Sigmoid colon (tissue), 6 donors: ENCODE measurements at regions not wholly inside any gene's neighbourhood (a gene's known extent, or its start where the extent isn't known, plus 50 kb on each side); places are given as distances from the start of the nearest gene placed in this dataset.
"Not testable (repeated sequence)": the region's sequence is repeated elsewhere in the genome, so short reads cannot be mapped to it uniquely, and the experiment has no call there.

Experiments
- DNase-seq: peaks from one replicate; pipeline ENCODE4 v3.0.0-alpha.2; 2019
- H3K27ac ChIP-seq, 4 donors: fragments of 200-600 bp; sonication (generic); one replicate each; pipeline ENCODE4 v1.5.1; 2016 to 2019; ENCODE audit warnings: mild to moderate bottlenecking in 1 of 4
- H3K27me3 ChIP-seq, 3 donors: fragments of 200-600 bp; sonication (generic); one replicate each; pipeline ENCODE4 v1.5.1; 2019; ENCODE audit warnings: mild to moderate bottlenecking in 1 of 3
- H3K36me3 ChIP-seq, 4 donors: fragments of 200-600 bp; sonication (generic); one replicate each; pipeline ENCODE4 v1.5.1; 2016 to 2019
- H3K4me1 ChIP-seq, 4 donors: fragments of 200-600 bp; sonication (generic); one replicate each; pipeline ENCODE4 v1.5.1; 2017 to 2019
- H3K4me3 ChIP-seq, 4 donors: fragments of 200-600 bp; sonication (generic); one replicate each; pipeline ENCODE4 v1.5.1; 2017 to 2019; ENCODE audit warnings: mild to moderate bottlenecking in 2 of 4, moderate library complexity in 1 of 4
- H3K9me3 ChIP-seq, 4 donors: fragments of 200-600 bp in 3 of 4; sonication (generic) in 3 of 4; one replicate each; pipeline versions ENCODE4 v1.5.1 to v1.6.1; 2013 to 2019
- EP300 ChIP-seq, 4 donors: sonication (generic); formaldehyde crosslinking; IDR thresholded peaks; one replicate each; pipeline ENCODE4 v1.6.1; 2017; ENCODE audit warnings: antibody characterized with exemption in 4 of 4
- POLR2A ChIP-seq, 2 donors: fragments of 450-650 bp; IDR thresholded peaks; one replicate each; pipeline ENCODE4 v1.6.1; 2016; ENCODE audit warnings: antibody characterized with exemption in 2 of 2, mild to moderate bottlenecking in 2 of 2, moderate library complexity in 2 of 2
- POLR2AphosphoS5 ChIP-seq, 4 donors: sonication (generic); formaldehyde crosslinking; IDR thresholded peaks; one replicate each; pipeline ENCODE4 v1.6.1; 2017; ENCODE audit warnings: antibody characterized with exemption in 4 of 4
- WGBS, 2 donors: extraction: QIAGEN DNeasy Blood & Tissue Kit; methylation state at CpG; one replicate each; pipeline ENCODE4 v1.1.7; 2013; 5-methylcytosine and 5-hydroxymethylcytosine counted together
- intact Hi-C: fragments of 100-400 bp; cut with DNase I; formaldehyde crosslinking; loops from one replicate; pipeline ENCODE4 v1.15.1; 2023
- TF ChIP-seq, protein P1 (sequence below), 4 experiments: fragments of 450-650 bp in 3 of 4; fragments of 200-600 bp in 1 of 4; IDR thresholded peaks; one replicate each; pipeline ENCODE4 v1.5.1; 2016 to 2019; ENCODE audit warnings: antibody characterized with exemption in 4 of 4, mild to moderate bottlenecking in 3 of 4, moderate library complexity in 2 of 4
- donor health status: healthy with polysubstance abuse.
- donor health status: healthy.

DNA sequence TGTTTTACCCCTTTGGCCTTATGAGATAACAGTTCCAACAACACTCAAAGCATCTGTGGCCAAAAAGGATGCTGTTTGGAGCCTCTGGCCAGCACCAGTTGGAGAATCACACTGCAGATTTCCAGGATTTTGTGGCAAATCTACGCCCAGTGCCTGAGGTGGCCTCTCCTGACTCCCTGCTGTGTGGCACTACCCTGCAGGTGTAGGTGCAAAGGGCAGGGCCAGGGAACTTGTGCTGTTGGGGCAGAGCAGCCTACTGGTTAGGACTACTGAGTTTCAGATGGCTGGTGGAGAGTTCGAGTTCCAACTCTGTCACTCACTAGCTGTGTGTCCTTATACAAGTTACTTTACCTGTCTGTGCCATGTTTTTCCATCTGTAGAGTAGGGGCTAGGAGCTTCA lies 170.5 kb downstream of the PTPRU start:
- H3K27ac ChIP-seq = no peak overlapping the region
- H3K4me3 ChIP-seq = no peak overlapping the region
- H3K4me1 ChIP-seq = no peaks in the 10 kb centered on the region
- no peak for DNase-seq
- no peaks in the 10 kb centered on the region for H3K9me3 ChIP-seq
- no peaks in the 10 kb centered on the region for H3K36me3 ChIP-seq
- intact Hi-C loops = no loop called here
- 82 to 85% methylated on average over 2 of the region's 2 CpGs for WGBS, 2 donors
- TF ChIP-seq POLR2A (IDR thresholded peaks at IDR 0.05) = no peak
- TF ChIP-seq, protein P1, sequence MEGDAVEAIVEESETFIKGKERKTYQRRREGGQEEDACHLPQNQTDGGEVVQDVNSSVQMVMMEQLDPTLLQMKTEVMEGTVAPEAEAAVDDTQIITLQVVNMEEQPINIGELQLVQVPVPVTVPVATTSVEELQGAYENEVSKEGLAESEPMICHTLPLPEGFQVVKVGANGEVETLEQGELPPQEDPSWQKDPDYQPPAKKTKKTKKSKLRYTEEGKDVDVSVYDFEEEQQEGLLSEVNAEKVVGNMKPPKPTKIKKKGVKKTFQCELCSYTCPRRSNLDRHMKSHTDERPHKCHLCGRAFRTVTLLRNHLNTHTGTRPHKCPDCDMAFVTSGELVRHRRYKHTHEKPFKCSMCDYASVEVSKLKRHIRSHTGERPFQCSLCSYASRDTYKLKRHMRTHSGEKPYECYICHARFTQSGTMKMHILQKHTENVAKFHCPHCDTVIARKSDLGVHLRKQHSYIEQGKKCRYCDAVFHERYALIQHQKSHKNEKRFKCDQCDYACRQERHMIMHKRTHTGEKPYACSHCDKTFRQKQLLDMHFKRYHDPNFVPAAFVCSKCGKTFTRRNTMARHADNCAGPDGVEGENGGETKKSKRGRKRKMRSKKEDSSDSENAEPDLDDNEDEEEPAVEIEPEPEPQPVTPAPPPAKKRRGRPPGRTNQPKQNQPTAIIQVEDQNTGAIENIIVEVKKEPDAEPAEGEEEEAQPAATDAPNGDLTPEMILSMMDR (IDR thresholded peaks at IDR 0.05) = no peak
- no peak for TF ChIP-seq POLR2AphosphoS5 (IDR thresholded peaks at IDR 0.05)
- no peak for TF ChIP-seq EP300 (IDR thresholded peaks at IDR 0.05)
- peaks cover 0 to 9% (median 0%) of the 10 kb centered on the region in 3 donors for H3K27me3 ChIP-seq

DNA sequence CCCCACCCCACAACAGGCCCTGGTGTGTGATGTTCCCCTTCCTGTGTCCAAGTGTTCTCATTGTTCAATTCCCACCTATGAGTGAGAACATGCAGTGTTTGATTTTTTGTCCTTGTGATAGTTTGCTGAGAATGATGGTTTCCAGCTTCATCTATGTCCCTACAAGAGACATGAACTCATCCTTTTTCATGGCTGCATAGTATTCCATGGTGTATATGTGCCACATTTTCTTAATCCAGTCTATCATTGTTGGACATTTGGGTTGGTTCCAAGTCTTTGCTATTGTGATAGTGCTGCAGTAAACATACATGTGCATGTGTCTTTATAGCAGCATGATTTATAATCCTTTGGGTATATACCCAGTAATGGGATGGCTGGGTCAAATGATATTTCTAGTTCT lies 163.9 kb downstream of the PTPRU start:
- H3K27ac ChIP-seq, intact Hi-C loops, H3K4me1 ChIP-seq, DNase-seq, H3K27me3 ChIP-seq, H3K4me3 ChIP-seq, H3K9me3 ChIP-seq, H3K36me3 ChIP-seq: not testable (repeated sequence)

DNA sequence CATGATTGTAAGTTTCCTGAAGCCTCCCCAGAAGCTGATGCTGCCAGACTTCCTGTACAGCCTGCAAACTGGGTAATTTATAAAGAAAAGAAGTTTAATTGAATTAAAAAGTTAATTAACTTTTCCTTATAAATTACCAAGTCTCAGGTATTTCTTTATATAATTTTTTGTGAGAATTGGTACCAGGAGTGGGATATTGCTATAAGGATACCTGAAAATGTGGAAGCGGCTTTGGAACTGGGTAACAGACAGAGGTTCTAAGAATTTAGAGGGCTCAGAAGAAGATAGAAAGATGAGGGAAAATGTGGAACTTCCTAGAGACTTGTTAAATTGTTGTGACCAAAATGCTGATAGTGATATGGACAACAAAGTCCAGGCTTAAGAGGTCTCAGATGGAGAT lies 163.1 kb downstream of the PTPRU start:
- WGBS, 2 donors = 95 to 98% methylated on average over 1 of the region's 1 CpG
- no peaks in the 10 kb centered on the region for H3K36me3 ChIP-seq
- H3K9me3 ChIP-seq = peaks cover 0 to 6% (median 2%) of the 10 kb centered on the region in 4 donors
- DNase-seq = no peak
- no peak overlapping the region for H3K4me3 ChIP-seq
- no peak overlapping the region for H3K27ac ChIP-seq
- TF ChIP-seq, protein P1 (IDR thresholded peaks at IDR 0.05) = no peak
- TF ChIP-seq POLR2AphosphoS5 (IDR thresholded peaks at IDR 0.05) = no peak
- no peak for TF ChIP-seq EP300 (IDR thresholded peaks at IDR 0.05)
- TF ChIP-seq POLR2A (IDR thresholded peaks at IDR 0.05) = no peak
- intact Hi-C loops = no loop called here
- no peaks in the 10 kb centered on the region for H3K27me3 ChIP-seq
- H3K4me1 ChIP-seq = no peaks in the 10 kb centered on the region

DNA sequence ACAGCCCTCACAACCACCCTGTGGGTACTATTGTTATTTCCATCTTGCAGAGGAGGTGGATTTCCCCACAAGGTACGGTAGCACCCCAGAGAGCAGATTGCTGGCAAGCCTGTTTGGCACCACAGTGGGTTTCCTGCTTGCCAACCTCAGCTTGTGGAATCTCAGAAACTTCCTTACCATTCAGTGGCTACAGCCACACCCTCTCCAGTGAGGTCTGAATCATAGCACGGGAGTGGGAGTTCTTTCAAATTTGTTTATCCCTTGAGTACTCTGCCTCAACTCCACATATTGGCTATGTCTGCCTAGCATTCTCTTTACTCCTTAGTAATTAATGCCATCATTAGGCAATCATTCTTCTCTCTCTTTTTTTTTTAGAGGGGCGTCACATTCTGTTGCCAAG lies 162.1 kb downstream of the PTPRU start:
- Histone ChIP-seq H3K9me3 (peaks cover 0 to 6% (median 2%) of the 10 kb centered on the region in 4 donors), H3K27me3 (no peaks in the 10 kb centered on the region), H3K4me3 (no peak overlapping the region), H3K36me3 (no peaks in the 10 kb centered on the region), H3K27ac (no peak overlapping the region), H3K4me1 (no peaks in the 10 kb centered on the region)
- WGBS, 2 donors = 35 to 67% methylated on average over 3 of the region's 3 CpGs
- TF ChIP-seq EP300 (IDR thresholded peaks at IDR 0.05) (no peak), POLR2AphosphoS5 (IDR thresholded peaks at IDR 0.05) (no peak), POLR2A (IDR thresholded peaks at IDR 0.05) (no peak)
- TF ChIP-seq, protein P1 (IDR thresholded peaks at IDR 0.05) = no peak
- DNase-seq = no peak
- intact Hi-C loops = no loop called here

DNA sequence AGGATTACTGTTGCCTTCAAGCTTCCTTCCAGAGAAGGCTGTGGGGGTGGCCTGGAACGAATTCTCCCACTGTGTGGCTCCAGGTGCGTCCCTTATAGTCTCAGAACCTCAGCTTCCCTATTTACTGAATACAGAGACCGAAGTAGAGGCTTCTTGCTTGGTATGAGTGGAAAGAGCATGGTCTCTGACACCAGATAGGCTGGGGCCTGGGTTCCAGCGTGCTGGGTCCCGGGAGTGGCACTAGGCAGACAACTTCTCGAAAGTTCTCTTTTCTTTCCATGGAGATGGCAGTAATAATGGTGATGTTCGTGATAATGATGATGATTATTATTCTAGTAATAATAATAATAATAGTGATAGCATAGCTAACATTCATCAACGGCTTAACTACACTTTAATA lies 161.7 kb downstream of the PTPRU start:
- peaks cover 0 to 6% (median 2%) of the 10 kb centered on the region in 4 donors for H3K9me3 ChIP-seq
- H3K27me3 ChIP-seq = no peaks in the 10 kb centered on the region
- TF ChIP-seq POLR2AphosphoS5 (IDR thresholded peaks at IDR 0.05) (no peak), EP300 (IDR thresholded peaks at IDR 0.05) (no peak), POLR2A (IDR thresholded peaks at IDR 0.05) (no peak)
- TF ChIP-seq, protein P1 (IDR thresholded peaks at IDR 0.05) = no peak
- no peaks in the 10 kb centered on the region for H3K4me1 ChIP-seq
- WGBS, 2 donors = 74 to 87% methylated on average over 8 of the region's 8 CpGs
- no peak overlapping the region for H3K4me3 ChIP-seq
- no peaks in the 10 kb centered on the region for H3K36me3 ChIP-seq
- no peak for DNase-seq
- H3K27ac ChIP-seq = no peak overlapping the region
- intact Hi-C loops = no loop called here
